Caco-2 (cell line): ENCODE measurements at regions not wholly inside any gene's neighbourhood (a gene's known extent, or its start where the extent isn't known, plus 50 kb on each side); places are given as distances from the start of the nearest gene placed in this dataset.

Experiments
- BruUV-seq: library from RNA; stranded (reverse); fragments of 400-500 nt; replicated peaks from 2 replicates; lab custom pipeline; 2021; lab: Mats Ljungman, UMichigan
- CTCF ChIA-PET: fragments of 300-600 bp; sonication (Branson Sonifier 250); formaldehyde crosslinking; loops from one replicate; lab custom pipeline; 2022; ENCODE audit warnings: antibody characterized with exemption; lab: Charles Lee
- POLR2A ChIA-PET: fragments of 300-600 bp; sonication (Branson Sonifier 250); formaldehyde crosslinking; loops from one replicate; lab custom pipeline; 2022; ENCODE audit warnings: antibody characterized with exemption; lab: Charles Lee
- DNase-seq, 2 experiments: peaks; one replicate each; pipeline versions ENCODE4 v3.0.0 to v3.0.0-alpha.2; 2020 to 2022
- H3K27me3 ChIP-seq: replicated peaks from 2 replicates; pipeline ENCODE4 v1.6.0; 2011; ENCODE audit warnings: low read length; ENCODE audit not compliant: control insufficient read depth, insufficient read depth
- H3K36me3 ChIP-seq: 2 replicates; pipeline ENCODE4 v1.5.1; 2011; ENCODE audit warnings: low read length; ENCODE audit not compliant: control insufficient read depth, insufficient read depth
- H3K4me1 ChIP-seq: fragments of 250-450 bp; sonication (Bioruptor Pico); 2 replicates; pipeline ENCODE4 v1.5.1; 2020; ENCODE audit warnings: mild to moderate bottlenecking
- H3K4me3 ChIP-seq: 2 replicates; pipeline ENCODE4 v1.5.1; 2011; ENCODE audit warnings: low read depth, mild to moderate bottlenecking, control low read depth, low read length
- H3K9me3 ChIP-seq: fragments of 250-450 bp; sonication (Bioruptor Pico); 2 replicates; pipeline ENCODE4 v1.5.1; 2020; ENCODE audit warnings: mild to moderate bottlenecking, moderate library complexity
- H3K27ac Mint-ChIP-seq: one replicate; pipeline ENCODE4 v1.8.0; 2022; ENCODE audit warnings: mixed read lengths; ENCODE audit not compliant: unreplicated experiment
- H3K27me3 Mint-ChIP-seq: one replicate; pipeline ENCODE4 v1.8.0; 2022; ENCODE audit warnings: mixed read lengths; ENCODE audit not compliant: insufficient read depth, unreplicated experiment
- H3K36me3 Mint-ChIP-seq: one replicate; pipeline ENCODE4 v1.8.0; 2022; ENCODE audit warnings: mild to moderate bottlenecking, mixed read lengths; ENCODE audit not compliant: insufficient read depth, unreplicated experiment
- H3K4me1 Mint-ChIP-seq: one replicate; pipeline ENCODE4 v1.8.0; 2022; ENCODE audit warnings: low read depth, mixed read lengths; ENCODE audit not compliant: unreplicated experiment
- H3K4me3 Mint-ChIP-seq: one replicate; pipeline ENCODE4 v1.8.0; 2022; ENCODE audit warnings: mild to moderate bottlenecking, moderate library complexity, mixed read lengths; ENCODE audit not compliant: unreplicated experiment
- H3K9me3 Mint-ChIP-seq: one replicate; pipeline ENCODE4 v1.8.0; 2022; ENCODE audit warnings: mixed read lengths; ENCODE audit not compliant: unreplicated experiment
- intact Hi-C: fragments of 100-400 bp; cut with micrococcal nuclease; formaldehyde crosslinking; loops from one replicate; pipeline ENCODE4 v1.10.0; 2022; ENCODE audit not compliant: unreplicated experiment
- TF ChIP-seq, protein P1 (sequence below), 2 experiments: fragments of 200-600 bp in 1 of 2; IDR thresholded peaks; 1 replicate in 1 of 2; 2 replicates in 1 of 2; pipeline versions ENCODE4 v1.5.1 to v1.8.0; 2011 to 2022; ENCODE audit warnings: antibody characterized with exemption in 1 of 2, control low read depth in 1 of 2, inconsistent platforms in 1 of 2, low read depth in 1 of 2, low read length in 1 of 2, mild to moderate bottlenecking in 1 of 2, moderate library complexity in 1 of 2; ENCODE audit not compliant: insufficient read depth in 1 of 2, severe bottlenecking in 1 of 2, unreplicated experiment in 1 of 2

DNA sequence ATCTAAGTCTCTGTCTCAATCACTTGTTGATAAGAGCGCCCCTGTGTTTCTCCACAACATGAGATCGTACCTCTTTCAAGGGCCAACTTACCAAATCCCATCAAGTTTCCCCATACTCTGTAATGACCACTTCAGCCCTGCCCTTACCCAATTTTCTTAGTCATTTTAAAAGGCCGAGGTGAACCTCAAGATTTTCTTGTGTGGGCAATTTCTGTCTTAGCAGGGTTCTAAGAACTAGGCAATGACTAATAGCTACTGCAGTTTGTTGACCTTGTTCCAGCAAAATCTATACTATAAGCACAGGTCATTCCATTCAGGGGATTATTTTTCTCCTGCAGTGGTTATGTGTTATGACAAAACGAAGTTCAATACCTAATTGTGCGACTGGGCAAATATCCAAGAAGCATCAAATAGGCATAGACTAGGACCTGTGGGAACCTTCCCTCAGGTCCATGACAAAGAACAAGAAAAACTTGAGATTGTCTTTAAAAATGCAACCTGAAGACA, 359.8 kb downstream of the PCNX1 start:
- no peak overlapping the region for H3K27ac Mint-ChIP-seq
- no peaks in the 10 kb centered on the region for H3K36me3 Mint-ChIP-seq
- no peak overlapping the region for H3K4me3 Mint-ChIP-seq
- CTCF ChIA-PET, result no interaction called here
- peaks cover 54% of the 10 kb centered on the region for H3K9me3 Mint-ChIP-seq
- no peaks in the 10 kb centered on the region for H3K27me3 Mint-ChIP-seq
- intact Hi-C loops, result no loop called here
- no peaks in the 10 kb centered on the region for H3K36me3 ChIP-seq
- BruUV-seq, result no TSS peak
- peaks cover 19% of the 10 kb centered on the region for H3K9me3 ChIP-seq
- POLR2A ChIA-PET, result no interaction called here
- H3K4me1 Mint-ChIP-seq, result no peaks in the 10 kb centered on the region
- H3K27me3 ChIP-seq, result no peaks in the 10 kb centered on the region
- DNase-seq, result no peak
- TF ChIP-seq, protein P1, sequence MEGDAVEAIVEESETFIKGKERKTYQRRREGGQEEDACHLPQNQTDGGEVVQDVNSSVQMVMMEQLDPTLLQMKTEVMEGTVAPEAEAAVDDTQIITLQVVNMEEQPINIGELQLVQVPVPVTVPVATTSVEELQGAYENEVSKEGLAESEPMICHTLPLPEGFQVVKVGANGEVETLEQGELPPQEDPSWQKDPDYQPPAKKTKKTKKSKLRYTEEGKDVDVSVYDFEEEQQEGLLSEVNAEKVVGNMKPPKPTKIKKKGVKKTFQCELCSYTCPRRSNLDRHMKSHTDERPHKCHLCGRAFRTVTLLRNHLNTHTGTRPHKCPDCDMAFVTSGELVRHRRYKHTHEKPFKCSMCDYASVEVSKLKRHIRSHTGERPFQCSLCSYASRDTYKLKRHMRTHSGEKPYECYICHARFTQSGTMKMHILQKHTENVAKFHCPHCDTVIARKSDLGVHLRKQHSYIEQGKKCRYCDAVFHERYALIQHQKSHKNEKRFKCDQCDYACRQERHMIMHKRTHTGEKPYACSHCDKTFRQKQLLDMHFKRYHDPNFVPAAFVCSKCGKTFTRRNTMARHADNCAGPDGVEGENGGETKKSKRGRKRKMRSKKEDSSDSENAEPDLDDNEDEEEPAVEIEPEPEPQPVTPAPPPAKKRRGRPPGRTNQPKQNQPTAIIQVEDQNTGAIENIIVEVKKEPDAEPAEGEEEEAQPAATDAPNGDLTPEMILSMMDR (IDR thresholded peaks at IDR 0.05; ENCODE audit: insufficient read depth in 1 of 2, low read depth in 1 of 2, low read length in 1 of 2, severe bottlenecking in 1 of 2, unreplicated experiment in 1 of 2), result no peak
- no peaks in the 10 kb centered on the region for H3K4me1 ChIP-seq
- no peak overlapping the region for H3K4me3 ChIP-seq

DNA sequence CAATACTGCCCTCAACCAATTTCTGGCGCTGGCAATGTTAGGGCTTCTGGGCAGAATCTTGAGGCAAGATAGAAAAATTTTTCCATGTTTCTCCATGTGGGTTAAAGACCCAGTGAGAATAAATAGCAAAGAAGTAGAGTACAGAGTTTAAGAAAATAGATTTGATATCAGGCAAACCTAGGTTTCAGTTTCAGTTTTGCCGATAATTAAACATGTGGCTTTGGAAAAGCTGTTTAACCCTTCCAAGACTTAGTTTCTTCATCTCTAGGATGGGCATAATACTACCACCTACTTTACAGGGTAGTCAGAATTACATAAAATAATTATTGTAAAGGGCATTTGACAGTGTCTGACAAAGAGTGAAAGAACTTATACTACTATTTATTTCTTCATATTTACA, 360.4 kb downstream of the PCNX1 start:
- Mint-ChIP-seq H3K4me1 (no peaks in the 10 kb centered on the region), H3K27me3 (no peaks in the 10 kb centered on the region), H3K9me3 (peaks cover 55% of the 10 kb centered on the region), H3K4me3 (no peak overlapping the region), H3K36me3 (no peaks in the 10 kb centered on the region), H3K27ac (no peak overlapping the region)
- intact Hi-C loops, result no loop called here
- TF ChIP-seq, protein P1 (IDR thresholded peaks at IDR 0.05; ENCODE audit: insufficient read depth in 1 of 2, low read depth in 1 of 2, low read length in 1 of 2, severe bottlenecking in 1 of 2, unreplicated experiment in 1 of 2), result no peak
- no peaks in the 10 kb centered on the region for H3K27me3 ChIP-seq
- BruUV-seq, result no TSS peak
- H3K4me3 ChIP-seq, result no peak overlapping the region
- H3K9me3 ChIP-seq, result peaks cover 19% of the 10 kb centered on the region
- H3K36me3 ChIP-seq, result no peaks in the 10 kb centered on the region
- CTCF ChIA-PET, result no interaction called here
- no peaks in the 10 kb centered on the region for H3K4me1 ChIP-seq
- POLR2A ChIA-PET, result no interaction called here
- no peak for DNase-seq

DNA sequence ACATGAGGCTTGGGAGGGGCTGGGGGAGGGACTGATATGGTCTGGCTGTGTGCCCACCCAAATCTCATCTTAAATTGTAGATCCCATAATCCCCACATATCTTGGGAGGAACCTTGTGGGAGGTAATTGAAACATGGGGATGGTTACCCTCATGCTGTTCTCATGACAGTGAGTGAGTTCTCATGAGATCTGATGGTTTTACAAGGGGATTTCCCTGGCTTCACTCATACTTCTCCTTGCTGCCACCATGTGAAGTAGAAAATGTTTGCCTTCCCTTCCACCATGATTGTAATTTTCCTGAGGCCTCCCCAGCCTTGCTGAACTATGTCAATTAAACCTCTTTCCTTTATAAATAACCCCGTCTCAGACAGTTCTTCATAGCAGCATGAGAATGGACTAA, 362.9 kb downstream of the PCNX1 start:
- ChIA-PET POLR2A (no interaction called here), CTCF (no interaction called here)

More for the DNA sequence above, 362.9 kb downstream of the PCNX1 start:
- no TSS peak for BruUV-seq
- H3K4me1 Mint-ChIP-seq, result no peaks in the 10 kb centered on the region
- H3K4me3 Mint-ChIP-seq, result no peak overlapping the region
- peaks cover 46% of the 10 kb centered on the region for H3K9me3 Mint-ChIP-seq
- Histone ChIP-seq H3K4me3 (no peak overlapping the region), H3K9me3 (peaks cover 15% of the 10 kb centered on the region), H3K27me3 (no peaks in the 10 kb centered on the region), H3K4me1 (no peaks in the 10 kb centered on the region), H3K36me3 (no peaks in the 10 kb centered on the region)
- DNase-seq, result no peak
- H3K36me3 Mint-ChIP-seq, result no peaks in the 10 kb centered on the region
- no peaks in the 10 kb centered on the region for H3K27me3 Mint-ChIP-seq
- TF ChIP-seq, protein P1 (IDR thresholded peaks at IDR 0.05; ENCODE audit: insufficient read depth in 1 of 2, low read depth in 1 of 2, low read length in 1 of 2, severe bottlenecking in 1 of 2, unreplicated experiment in 1 of 2), result no peak
- intact Hi-C loops, result no loop called here
- H3K27ac Mint-ChIP-seq, result no peak overlapping the region
